Epithelial cell of esophagus (primary cell): ENCODE measurements at regions not wholly inside any gene's neighbourhood (a gene's known extent, or its start where the extent isn't known, plus 50 kb on each side); places are given as distances from the start of the nearest gene placed in this dataset.

Source experiments
- DNase-seq: peaks from one replicate; pipeline ENCODE4 v3.0.0; 2010; ENCODE audit warnings: low read depth
- H3K4me3 ChIP-seq: 2 replicates; pipeline ENCODE4 v1.5.1; 2011; ENCODE audit warnings: mild to moderate bottlenecking, low read length, control low read depth
- TF ChIP-seq, protein P1 (sequence below): IDR thresholded peaks from 2 replicates; pipeline ENCODE4 v1.5.1; 2011; ENCODE audit warnings: low read depth, mild to moderate bottlenecking, low read length, control low read depth, inconsistent platforms; ENCODE audit not compliant: insufficient read depth; ENCODE audit errors: missing control alignments

DNA sequence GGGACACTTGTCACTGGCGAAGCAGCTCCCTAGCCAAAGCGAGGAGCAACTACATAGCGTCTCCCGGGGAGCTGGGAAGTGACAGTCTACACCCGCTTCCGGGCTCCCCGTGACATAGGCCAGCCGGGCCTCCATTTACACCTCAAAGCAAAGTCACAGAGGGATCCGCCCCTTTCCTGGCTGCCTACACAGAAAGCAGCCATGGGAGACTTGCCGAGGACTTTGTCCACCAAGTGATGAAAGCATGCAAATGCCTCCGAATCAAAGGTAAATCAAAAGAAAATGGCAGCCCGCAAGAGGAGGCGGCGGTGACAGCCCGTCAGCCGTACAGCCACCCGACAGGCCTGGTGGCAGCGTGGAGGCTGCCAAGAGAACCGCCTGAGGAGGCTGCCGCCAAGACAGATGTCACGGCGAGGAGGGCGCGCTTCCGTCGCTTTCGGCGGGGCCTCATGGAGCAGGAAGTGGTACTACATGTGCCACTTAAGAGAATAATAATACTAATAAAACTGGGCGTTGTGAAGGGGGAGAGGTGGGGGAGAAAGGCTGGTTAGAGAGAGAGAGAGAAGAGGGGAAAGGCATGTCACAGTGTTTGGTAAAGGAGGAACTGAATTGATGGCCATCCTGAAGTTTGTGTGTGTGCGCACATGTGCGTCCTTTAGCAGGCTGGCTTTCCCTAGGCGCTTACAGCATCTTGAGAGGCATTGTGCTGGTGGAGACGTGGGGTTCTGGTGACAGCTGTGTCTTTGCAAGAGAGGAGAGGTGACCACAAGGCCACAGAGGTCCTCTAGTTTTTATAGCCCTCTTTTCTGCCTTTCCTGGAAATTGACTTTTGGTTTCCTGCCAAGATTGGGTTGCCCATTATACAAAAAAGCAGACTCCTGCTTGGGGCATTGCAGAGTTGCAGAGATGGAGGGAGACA, 661.7 kb downstream of the VRK1 start:
- DNase-seq: no peak
- TF ChIP-seq, protein P1, sequence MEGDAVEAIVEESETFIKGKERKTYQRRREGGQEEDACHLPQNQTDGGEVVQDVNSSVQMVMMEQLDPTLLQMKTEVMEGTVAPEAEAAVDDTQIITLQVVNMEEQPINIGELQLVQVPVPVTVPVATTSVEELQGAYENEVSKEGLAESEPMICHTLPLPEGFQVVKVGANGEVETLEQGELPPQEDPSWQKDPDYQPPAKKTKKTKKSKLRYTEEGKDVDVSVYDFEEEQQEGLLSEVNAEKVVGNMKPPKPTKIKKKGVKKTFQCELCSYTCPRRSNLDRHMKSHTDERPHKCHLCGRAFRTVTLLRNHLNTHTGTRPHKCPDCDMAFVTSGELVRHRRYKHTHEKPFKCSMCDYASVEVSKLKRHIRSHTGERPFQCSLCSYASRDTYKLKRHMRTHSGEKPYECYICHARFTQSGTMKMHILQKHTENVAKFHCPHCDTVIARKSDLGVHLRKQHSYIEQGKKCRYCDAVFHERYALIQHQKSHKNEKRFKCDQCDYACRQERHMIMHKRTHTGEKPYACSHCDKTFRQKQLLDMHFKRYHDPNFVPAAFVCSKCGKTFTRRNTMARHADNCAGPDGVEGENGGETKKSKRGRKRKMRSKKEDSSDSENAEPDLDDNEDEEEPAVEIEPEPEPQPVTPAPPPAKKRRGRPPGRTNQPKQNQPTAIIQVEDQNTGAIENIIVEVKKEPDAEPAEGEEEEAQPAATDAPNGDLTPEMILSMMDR: no peak
- H3K4me3 ChIP-seq: no peak overlapping the region

DNA sequence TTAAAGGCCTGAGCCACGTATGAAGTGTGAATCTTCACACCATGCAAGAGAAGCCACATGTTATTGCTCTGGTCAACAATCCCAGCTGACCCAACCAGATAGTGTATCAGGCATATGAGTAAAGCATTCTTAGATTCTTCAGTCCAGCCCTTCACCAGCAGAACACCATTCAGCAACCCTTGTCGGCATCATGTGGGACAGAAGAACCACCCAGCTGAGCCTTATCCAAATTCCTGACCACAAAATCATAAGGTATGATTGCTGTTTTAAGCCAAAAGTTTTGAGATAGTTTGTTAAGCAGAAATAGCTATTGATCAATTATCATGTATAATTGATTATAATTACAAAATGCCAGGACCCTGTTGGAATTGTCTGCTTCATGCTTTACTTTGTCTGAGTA, 664.9 kb downstream of the VRK1 start:
- TF ChIP-seq, protein P1: no peak
- H3K4me3 ChIP-seq: no peak overlapping the region
- no peak for DNase-seq

DNA sequence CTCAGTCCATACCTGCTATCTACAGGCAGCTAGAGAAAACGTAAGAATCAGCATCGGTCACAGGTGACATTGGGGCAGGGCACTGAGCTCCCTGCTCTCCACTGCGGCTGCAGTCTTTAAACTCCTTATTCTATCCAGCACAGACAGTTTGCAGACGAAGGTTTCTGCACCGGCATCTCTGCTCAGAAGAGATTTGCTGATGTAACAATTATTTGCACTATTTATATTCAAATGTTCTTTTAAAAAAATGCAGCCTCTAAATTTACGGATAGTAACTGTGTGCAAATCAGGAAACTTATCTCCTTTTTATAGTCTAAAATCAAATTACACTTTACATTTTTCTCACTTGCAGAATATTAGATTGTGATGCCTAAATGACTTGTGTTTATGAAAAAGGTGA, 671.0 kb downstream of the VRK1 start:
- TF ChIP-seq, protein P1: no peak
- H3K4me3 ChIP-seq: no peak overlapping the region
- no peak for DNase-seq

DNA sequence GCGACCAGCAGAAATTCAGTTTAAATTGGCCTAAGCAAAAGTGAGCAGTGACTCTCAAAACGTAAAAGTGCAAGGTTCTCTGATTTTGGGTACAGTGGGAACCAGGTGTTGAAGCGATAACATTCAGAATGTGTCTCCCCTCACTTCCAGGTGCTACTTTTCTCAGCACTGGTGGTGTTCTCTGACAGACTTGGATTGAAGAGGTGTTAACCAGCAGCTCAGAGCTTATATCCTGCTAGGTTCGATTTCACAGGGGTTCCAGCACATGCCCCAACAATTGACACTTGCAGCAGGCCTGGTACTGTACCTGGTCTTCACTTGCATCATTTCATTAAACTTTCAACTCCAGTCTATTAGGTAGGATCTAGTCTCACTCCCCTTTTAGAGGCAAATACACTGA, 680.2 kb downstream of the VRK1 start:
- H3K4me3 ChIP-seq: no peak overlapping the region
- TF ChIP-seq, protein P1: no peak
- DNase-seq: no peak

DNA sequence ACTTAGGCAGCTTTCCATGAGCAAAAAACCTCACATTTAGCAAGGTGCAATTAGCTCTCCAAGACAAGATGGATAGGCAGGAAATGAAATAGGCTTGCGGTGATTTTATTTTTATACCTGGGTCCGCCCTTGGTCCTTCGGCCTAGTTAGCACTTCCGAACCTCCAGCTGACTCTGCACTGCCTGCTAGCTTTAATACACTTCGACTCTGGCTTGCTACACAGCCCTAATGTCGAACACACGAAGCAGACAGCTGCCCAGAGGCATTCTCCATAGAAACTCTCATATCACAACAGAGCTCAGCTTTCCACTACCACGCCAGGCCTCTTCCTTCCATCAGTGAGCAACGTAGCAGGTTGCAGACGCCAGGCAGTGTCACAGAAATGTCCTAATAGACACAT, 688.0 kb downstream of the VRK1 start:
- TF ChIP-seq, protein P1: no peak
- no peak for DNase-seq

DNA sequence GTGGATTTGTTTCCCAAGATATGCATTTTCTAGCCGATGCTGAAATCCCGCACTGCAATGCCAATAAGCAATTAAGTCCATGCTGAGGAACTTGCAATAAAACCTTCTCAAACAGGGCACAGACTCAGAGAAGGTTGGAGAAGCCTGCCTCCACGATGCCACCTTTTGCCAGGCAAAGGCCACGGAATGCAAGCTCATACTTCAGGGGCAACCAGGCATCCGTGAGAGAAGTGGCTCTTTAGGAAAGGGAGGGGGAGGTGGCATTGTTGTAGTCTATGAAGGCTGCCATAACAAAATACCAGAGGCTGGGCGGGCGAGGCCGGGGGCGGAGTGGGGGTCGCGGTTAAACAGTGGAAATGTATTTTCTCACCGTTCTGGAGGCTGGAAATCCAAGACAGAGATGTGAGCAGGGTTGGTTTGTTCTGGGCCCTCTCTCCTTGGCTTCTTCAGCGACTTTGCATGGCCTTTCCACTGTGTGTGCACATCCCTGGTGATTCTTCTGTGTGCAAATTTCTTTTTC, 689.5 kb downstream of the VRK1 start:
- H3K4me3 ChIP-seq: no peak overlapping the region
- DNase-seq: no peak
- TF ChIP-seq, protein P1: no peak

More for the DNA sequence above, 688.0 kb downstream of the VRK1 start:
- no peak overlapping the region for H3K4me3 ChIP-seq
